Activated CD8-positive, alpha-beta T cell treated with anti-CD3 and anti-CD28 coated beads for 36 hours (primary cell): ENCODE measurements at regions not wholly inside any gene's neighbourhood (a gene's known extent, or its start where the extent isn't known, plus 50 kb on each side); places are given as distances from the start of the nearest gene placed in this dataset.
"Not testable (repeated sequence)": the region's sequence is repeated elsewhere in the genome, so short reads cannot be mapped to it uniquely, and the experiment has no call there.

Experiments
- ATAC-seq: fragments of 200-7000 bp; cut with Tn5 transposase; one replicate; pipeline ENCODE4 v1.10.0; 2021; ENCODE audit warnings: mild to moderate bottlenecking, moderate library complexity
- CTCF ChIA-PET: fragments of 350-600 bp; sonication (Branson Sonifier 250); formaldehyde crosslinking; loops from one replicate; lab custom pipeline; 2021; ENCODE audit warnings: antibody characterized with exemption; lab: Charles Lee
- POLR2A ChIA-PET: fragments of 350-600 bp; sonication (Branson Sonifier 250); formaldehyde crosslinking; loops from one replicate; lab custom pipeline; 2021; ENCODE audit warnings: antibody characterized with exemption; lab: Charles Lee
- DNase-seq: peaks from one replicate; pipeline ENCODE4 v3.0.0-alpha.2; 2020
- H3K27ac Mint-ChIP-seq: one replicate; pipeline ENCODE4 v1.8.0; 2021; ENCODE audit warnings: mild to moderate bottlenecking, mixed read lengths
- H3K27me3 Mint-ChIP-seq: one replicate; pipeline ENCODE4 v1.8.0; 2021; ENCODE audit warnings: mixed read lengths
- H3K36me3 Mint-ChIP-seq: one replicate; pipeline ENCODE4 v1.8.0; 2021; ENCODE audit warnings: low read depth, mixed read lengths
- H3K4me1 Mint-ChIP-seq: one replicate; pipeline ENCODE4 v1.8.0; 2021; ENCODE audit warnings: low read depth, mixed read lengths
- H3K4me3 Mint-ChIP-seq: one replicate; pipeline ENCODE4 v1.8.0; 2021; ENCODE audit warnings: mild to moderate bottlenecking, moderate library complexity, mixed read lengths
- H3K9me3 Mint-ChIP-seq: one replicate; pipeline ENCODE4 v1.8.0; 2021; ENCODE audit warnings: mixed read lengths
- CTCF ChIP-seq: fragments of 200-600 bp; IDR thresholded peaks from one replicate; pipeline ENCODE4 v1.8.0; 2022; ENCODE audit warnings: antibody characterized with exemption, mild to moderate bottlenecking
- intact Hi-C: fragments of 100-400 bp; cut with micrococcal nuclease; formaldehyde crosslinking; loops from one replicate; pipeline ENCODE4 v1.10.0; 2022

GRCh38 chr3:156059950-156060501 lies 60.4 kb upstream of the KCNAB1 start:
- H3K27me3 Mint-ChIP-seq, result peaks cover 2% of the 10 kb centered on the region
- no peaks in the 10 kb centered on the region for H3K9me3 Mint-ChIP-seq
- CTCF ChIA-PET, result interaction anchor here (1.3 to 1.8 kb wide), 2 partner anchors 15 to 16 kb away, joined by 3 to 6 read pairs; no protein-coding TSS in a partner anchor
- H3K4me3 Mint-ChIP-seq, result no peak overlapping the region
- no peaks in the 10 kb centered on the region for H3K4me1 Mint-ChIP-seq
- DNase-seq (no peak), ATAC-seq (no peak)
- TF ChIP-seq CTCF, result no peak
- intact Hi-C loops, result no loop called here
- H3K27ac Mint-ChIP-seq, result no peak overlapping the region
- no peaks in the 10 kb centered on the region for H3K36me3 Mint-ChIP-seq
- POLR2A ChIA-PET, result no interaction called here

GRCh38 chr3:156068151-156068550 lies 52.2 kb upstream of the KCNAB1 start:
- H3K27ac Mint-ChIP-seq, H3K4me3 Mint-ChIP-seq, ATAC-seq, H3K36me3 Mint-ChIP-seq, POLR2A ChIA-PET, intact Hi-C loops, DNase-seq, H3K4me1 Mint-ChIP-seq, H3K9me3 Mint-ChIP-seq, CTCF ChIA-PET: not testable (repeated sequence)
- peaks cover 25% of the 10 kb centered on the region for H3K27me3 Mint-ChIP-seq

- Mint-ChIP-seq H3K4me3 (no peak overlapping the region), H3K27ac (no peak overlapping the region), H3K36me3 (no peaks in the 10 kb centered on the region), H3K4me1 (no peaks in the 10 kb centered on the region), H3K9me3 (no peaks in the 10 kb centered on the region), H3K27me3 (peaks cover 23% of the 10 kb centered on the region)
- DNase-seq (no peak), ATAC-seq (no peak)
- TF ChIP-seq CTCF, result no peak
- CTCF ChIA-PET, result no interaction called here
- POLR2A ChIA-PET, result no interaction called here
- intact Hi-C loops, result no loop called here
Observed at GRCh38 chr3:156070028-156070427, 50.4 kb upstream of the KCNAB1 start.
